DOHH2 (cell line): ENCODE measurements at regions not wholly inside any gene's neighbourhood (a gene's known extent, or its start where the extent isn't known, plus 50 kb on each side); places are given as distances from the start of the nearest gene placed in this dataset.

Experiments
- H3F3A ChIP-seq: fragments of 200-600 bp; sonication (generic), shearing (Covaris generic); 2 replicates; pipeline ENCODE4 v1.6.0; 2016; ENCODE audit warnings: antibody characterized with exemption, mild to moderate bottlenecking; ENCODE audit not compliant: control insufficient read depth, insufficient read depth
- H3K27ac ChIP-seq: fragments of 200-600 bp; sonication (generic); 2 replicates; pipeline ENCODE4 v1.5.1; 2014; ENCODE audit warnings: low read depth, mild to moderate bottlenecking, low read length, moderate library complexity
- H3K27me3 ChIP-seq: fragments of 200-600 bp; sonication (generic); 2 replicates; pipeline ENCODE4 v1.6.1; 2014; ENCODE audit warnings: mild to moderate bottlenecking, low read length, mixed read lengths; ENCODE audit not compliant: control insufficient read depth
- H3K36me3 ChIP-seq: fragments of 200-600 bp; sonication (generic); 2 replicates; pipeline ENCODE4 v1.6.1; 2014; ENCODE audit warnings: mild to moderate bottlenecking, low read length, moderate library complexity, mixed read lengths; ENCODE audit not compliant: control insufficient read depth
- H3K4me1 ChIP-seq: fragments of 200-600 bp; sonication (generic); 2 replicates; pipeline ENCODE4 v1.6.1; 2014; ENCODE audit warnings: mild to moderate bottlenecking, low read length, mixed read lengths; ENCODE audit not compliant: control insufficient read depth
- H3K4me2 ChIP-seq: fragments of 200-600 bp; sonication (generic); 2 replicates; pipeline ENCODE4 v1.6.0; 2014; ENCODE audit warnings: mild to moderate bottlenecking, low read length, moderate library complexity
- H3K4me3 ChIP-seq: fragments of 200-600 bp; sonication (generic); 2 replicates; pipeline ENCODE4 v1.5.1; 2014; ENCODE audit warnings: mild to moderate bottlenecking, low read length, mixed read lengths
- H3K79me2 ChIP-seq: fragments of 200-600 bp; sonication (generic); 2 replicates; pipeline ENCODE4 v1.6.1; 2014; ENCODE audit warnings: mild to moderate bottlenecking, low read length, mixed read lengths; ENCODE audit not compliant: control insufficient read depth
- H3K9me2 ChIP-seq: fragments of 200-600 bp; sonication (generic); replicated peaks from 2 replicates; pipeline ENCODE4 v1.6.1; 2014; ENCODE audit warnings: mild to moderate bottlenecking, low read length, mixed read lengths; ENCODE audit not compliant: control insufficient read depth
- H3K9me3 ChIP-seq: fragments of 200-600 bp; sonication (generic); 2 replicates; pipeline ENCODE4 v1.6.1; 2014; ENCODE audit warnings: antibody characterized with exemption, low read length, mixed read lengths; ENCODE audit not compliant: control insufficient read depth, insufficient read depth
- H4K20me1 ChIP-seq: fragments of 200-600 bp; sonication (generic); 2 replicates; pipeline ENCODE4 v1.6.0; 2014; ENCODE audit warnings: low read depth, mild to moderate bottlenecking, antibody characterized with exemption, low read length, moderate library complexity; ENCODE audit not compliant: control insufficient read depth, insufficient read depth
- CTCF ChIP-seq: fragments of 200-600 bp; sonication (generic); IDR thresholded peaks from one replicate; pipeline ENCODE4 v1.5.1; 2014; ENCODE audit warnings: antibody characterized with exemption, mild to moderate bottlenecking, low read depth, low read length; ENCODE audit not compliant: poor library complexity, severe bottlenecking
- EZH2phosphoT487 ChIP-seq: fragments of 200-600 bp; sonication (generic); IDR thresholded peaks from 2 replicates; pipeline ENCODE4 v1.6.1; 2017; ENCODE audit warnings: borderline replicate concordance, mild to moderate bottlenecking, antibody characterized with exemption, low read length, moderate library complexity, mixed read lengths

DNA sequence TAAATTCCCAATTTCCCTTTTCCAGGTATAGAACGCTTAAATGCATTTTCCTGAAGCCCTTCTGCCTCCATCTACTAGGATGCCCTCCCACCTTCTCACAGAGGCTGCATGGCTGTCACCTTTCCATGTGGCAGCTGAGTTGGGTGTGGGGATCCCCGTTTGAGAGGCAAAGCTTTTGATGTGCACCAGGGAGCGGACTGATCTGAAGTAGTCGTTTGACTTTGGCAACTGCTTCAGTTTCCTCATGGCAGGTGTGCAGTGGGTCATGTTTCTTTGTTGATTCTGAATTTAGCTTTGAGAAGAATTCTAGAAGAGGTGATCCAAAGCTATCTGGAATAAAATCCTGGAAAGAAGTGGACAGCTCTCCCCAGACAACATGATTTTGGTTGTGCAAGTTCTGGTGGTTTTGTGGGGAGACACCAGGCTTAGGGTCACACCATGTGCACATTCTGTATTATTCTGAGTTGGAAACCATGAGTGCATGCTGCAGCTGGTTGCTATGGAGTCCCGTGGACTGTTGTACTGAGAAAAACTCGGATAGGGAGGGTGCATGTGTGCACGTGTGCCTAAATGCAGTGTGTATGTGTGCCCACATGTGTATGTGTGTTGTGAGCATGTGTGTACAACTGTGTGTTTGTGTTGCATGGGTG lies 63.5 kb downstream of the GADD45G start:
- H3K4me3 ChIP-seq, result no peak overlapping the region
- H3K4me2 ChIP-seq, result no peak overlapping the region
- no peaks in the 10 kb centered on the region for H3F3A ChIP-seq
- H4K20me1 ChIP-seq, result no peaks in the 10 kb centered on the region
- H3K4me1 ChIP-seq, result no peaks in the 10 kb centered on the region
- H3K9me3 ChIP-seq, result no peaks in the 10 kb centered on the region
- no peak overlapping the region for H3K27ac ChIP-seq
- H3K9me2 ChIP-seq, result no peaks in the 10 kb centered on the region
- H3K79me2 ChIP-seq, result no peaks in the 10 kb centered on the region
- TF ChIP-seq EZH2phosphoT487, result no peak
- no peak for TF ChIP-seq CTCF
- H3K27me3 ChIP-seq, result no peaks in the 10 kb centered on the region
- no peaks in the 10 kb centered on the region for H3K36me3 ChIP-seq

DNA sequence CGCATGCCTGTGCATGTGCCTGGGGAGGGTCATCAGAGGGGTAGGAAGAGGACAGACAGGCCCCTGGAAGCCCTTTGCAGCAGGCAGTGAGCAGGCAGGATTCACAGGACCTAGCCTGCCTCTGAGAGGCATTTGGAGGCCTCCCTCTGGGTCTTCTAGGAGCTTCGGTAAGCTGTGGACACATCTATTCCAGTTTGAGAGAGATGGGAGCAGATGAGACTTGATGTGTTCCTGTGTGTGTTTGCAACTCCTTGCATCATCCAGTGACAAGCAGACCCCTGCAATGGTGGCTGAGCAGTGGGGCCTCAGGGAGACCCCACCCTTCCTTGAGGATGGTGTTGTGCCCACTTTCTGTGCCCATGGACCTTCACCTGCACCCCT lies 64.0 kb downstream of the GADD45G start:
- no peaks in the 10 kb centered on the region for H3K4me1 ChIP-seq
- H3K4me3 ChIP-seq, result no peak overlapping the region
- TF ChIP-seq CTCF (no peak), EZH2phosphoT487 (no peak)
- no peaks in the 10 kb centered on the region for H3F3A ChIP-seq
- no peak overlapping the region for H3K27ac ChIP-seq
- H3K9me2 ChIP-seq, result no peaks in the 10 kb centered on the region
- H3K36me3 ChIP-seq, result no peaks in the 10 kb centered on the region
- H3K9me3 ChIP-seq, result no peaks in the 10 kb centered on the region
- H3K4me2 ChIP-seq, result no peak overlapping the region
- H3K27me3 ChIP-seq, result no peaks in the 10 kb centered on the region
- H3K79me2 ChIP-seq, result no peaks in the 10 kb centered on the region
- H4K20me1 ChIP-seq, result no peaks in the 10 kb centered on the region

GRCh38 chr9:89669361-89669842 lies 64.6 kb downstream of the GADD45G start:
- Histone ChIP-seq H3K9me3 (no peaks in the 10 kb centered on the region), H3K27ac (no peak overlapping the region), H3K4me1 (no peaks in the 10 kb centered on the region), H3K4me2 (no peak overlapping the region), H4K20me1 (no peaks in the 10 kb centered on the region), H3K27me3 (no peaks in the 10 kb centered on the region), H3K4me3 (no peak overlapping the region), H3K79me2 (no peaks in the 10 kb centered on the region), H3F3A (no peaks in the 10 kb centered on the region), H3K36me3 (no peaks in the 10 kb centered on the region), H3K9me2 (no peaks in the 10 kb centered on the region)
- no peak for TF ChIP-seq CTCF
- no peak for TF ChIP-seq EZH2phosphoT487
